Medulla oblongata (tissue), 1 donor: ENCODE measurements at regions not wholly inside any gene's neighbourhood (a gene's known extent, or its start where the extent isn't known, plus 50 kb on each side); places are given as distances from the start of the nearest gene placed in this dataset.

Source experiments
- DNase-seq: peaks from one replicate; pipeline ENCODE4 v3.0.0-alpha.2; 2015; ENCODE audit errors: extremely low spot score

DNA sequence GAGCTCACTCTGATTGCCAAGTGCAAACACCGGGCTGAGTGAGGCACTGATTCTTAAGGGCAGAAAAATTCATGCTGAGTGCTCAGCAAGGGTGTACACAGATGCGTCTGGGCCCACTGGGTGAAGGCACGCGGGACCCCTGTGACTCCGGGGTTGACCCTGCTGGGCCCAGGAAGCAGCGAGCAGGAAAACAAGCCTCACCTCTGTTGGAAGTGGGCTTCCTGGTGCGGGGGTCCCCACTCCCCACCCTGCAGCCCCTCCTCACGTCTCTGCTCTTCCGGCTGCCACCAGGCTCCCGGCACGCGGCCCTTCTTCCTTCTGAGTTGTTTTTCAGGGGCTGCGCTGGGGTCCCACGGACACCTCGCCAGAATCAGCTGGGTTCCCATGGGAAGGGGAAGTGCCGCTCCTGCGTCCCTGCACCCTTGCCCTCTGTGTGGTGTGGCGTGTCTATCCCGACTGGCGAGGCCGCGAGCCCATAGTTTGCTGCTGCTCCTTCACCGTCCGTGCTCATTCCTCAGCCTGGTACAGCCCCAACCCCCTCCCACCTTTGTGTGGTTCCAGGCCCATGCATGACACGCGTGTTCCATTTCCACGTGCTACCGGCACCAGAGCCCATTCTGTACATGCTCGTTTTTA is 80.6 kb upstream of the BHLHE23 start:
- DNase-seq, result no peak

DNA sequence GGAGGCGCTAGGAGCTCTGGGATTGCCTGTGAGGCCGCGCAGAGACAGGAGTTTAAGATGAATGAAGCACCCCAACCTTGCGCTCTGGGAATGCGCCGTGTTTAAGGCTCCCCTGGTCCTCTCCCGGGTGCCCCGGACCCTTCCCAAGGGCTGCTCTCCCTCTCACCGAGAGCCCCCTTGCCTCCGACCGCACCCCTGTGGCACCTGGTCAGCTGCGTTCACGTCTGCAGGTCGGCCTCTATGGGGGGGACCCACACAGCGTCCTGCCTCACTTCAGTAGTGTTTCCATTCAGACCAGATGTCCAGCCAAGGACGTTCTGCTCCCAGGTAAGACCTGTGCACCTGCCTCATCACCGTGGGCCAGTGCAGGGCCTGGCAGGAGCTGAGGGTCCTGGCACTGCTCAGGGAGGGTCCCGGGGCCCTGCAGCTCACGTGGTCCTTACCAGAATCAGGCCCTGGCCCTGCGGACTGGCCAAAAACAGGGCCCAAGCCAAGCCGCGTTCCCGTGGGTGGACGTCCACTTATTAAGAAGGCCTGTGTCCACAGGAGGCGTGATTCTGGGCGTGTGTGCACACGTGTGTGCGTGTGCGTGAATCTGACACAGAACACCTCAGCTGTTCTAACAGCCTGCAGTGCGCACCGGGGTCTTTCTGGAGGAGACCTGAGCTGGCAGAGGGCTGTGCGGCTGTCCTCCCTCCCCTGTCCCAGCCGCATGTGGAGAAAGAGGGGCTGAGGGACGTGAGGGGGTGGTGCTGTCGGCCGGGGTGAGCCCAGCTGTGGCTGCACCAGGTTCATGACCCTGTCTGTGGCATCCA is 79.9 kb upstream of the BHLHE23 start:
- DNase-seq, result no peak

DNA sequence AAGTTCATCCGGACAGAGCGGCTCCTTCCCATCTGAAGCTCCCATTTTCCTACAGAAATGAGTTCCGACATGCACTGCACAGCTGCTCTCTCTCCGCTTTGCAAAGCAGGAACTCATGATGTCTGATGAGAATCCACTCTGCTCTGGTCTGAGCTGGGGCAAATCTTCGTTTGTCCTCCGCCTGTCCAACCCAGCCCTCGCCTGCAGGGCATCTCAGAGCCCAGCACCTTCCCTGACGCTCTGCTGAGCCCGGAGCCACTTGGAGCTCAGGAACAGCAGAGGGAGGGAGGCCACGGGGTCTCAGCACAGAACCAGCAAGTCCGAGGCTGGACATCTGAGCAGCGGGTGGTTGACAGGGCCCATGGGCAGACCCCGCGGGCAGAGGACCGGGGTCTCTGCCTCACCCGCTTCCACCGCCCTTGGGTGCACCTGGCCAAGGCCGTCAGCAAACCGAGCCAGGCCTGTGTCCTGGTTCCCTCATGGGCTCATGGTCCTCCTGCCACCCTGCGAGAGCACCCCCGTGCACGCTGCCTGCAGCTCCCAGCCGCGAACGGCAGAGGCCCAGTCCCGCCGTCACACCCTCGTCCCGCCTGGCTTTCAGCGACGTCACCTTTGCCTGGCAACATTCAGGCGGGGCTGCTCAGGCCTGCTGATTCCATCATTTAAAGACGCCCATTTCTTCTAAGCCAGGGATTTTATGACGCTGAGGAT is 78.5 kb upstream of the BHLHE23 start:
- DNase-seq, result no peak

DNA sequence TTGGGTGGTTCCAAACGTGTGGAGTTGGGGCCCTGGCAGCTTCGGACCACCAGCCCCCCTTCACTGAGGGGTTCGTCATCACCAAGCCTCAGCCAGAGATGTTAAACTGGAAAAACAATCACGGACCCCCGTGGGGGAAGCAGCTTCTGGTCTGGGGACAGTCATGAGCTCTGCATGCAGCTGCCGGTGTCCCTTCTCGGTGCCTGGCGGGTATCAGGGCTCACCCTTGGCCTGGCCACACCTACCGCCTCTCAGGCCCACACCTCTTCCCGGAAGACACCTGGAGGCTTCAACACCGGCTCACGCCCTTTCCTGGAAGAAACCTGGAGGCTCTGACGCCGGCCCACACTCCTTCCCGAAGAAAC is 77.8 kb upstream of the BHLHE23 start:
- no peak for DNase-seq

DNA sequence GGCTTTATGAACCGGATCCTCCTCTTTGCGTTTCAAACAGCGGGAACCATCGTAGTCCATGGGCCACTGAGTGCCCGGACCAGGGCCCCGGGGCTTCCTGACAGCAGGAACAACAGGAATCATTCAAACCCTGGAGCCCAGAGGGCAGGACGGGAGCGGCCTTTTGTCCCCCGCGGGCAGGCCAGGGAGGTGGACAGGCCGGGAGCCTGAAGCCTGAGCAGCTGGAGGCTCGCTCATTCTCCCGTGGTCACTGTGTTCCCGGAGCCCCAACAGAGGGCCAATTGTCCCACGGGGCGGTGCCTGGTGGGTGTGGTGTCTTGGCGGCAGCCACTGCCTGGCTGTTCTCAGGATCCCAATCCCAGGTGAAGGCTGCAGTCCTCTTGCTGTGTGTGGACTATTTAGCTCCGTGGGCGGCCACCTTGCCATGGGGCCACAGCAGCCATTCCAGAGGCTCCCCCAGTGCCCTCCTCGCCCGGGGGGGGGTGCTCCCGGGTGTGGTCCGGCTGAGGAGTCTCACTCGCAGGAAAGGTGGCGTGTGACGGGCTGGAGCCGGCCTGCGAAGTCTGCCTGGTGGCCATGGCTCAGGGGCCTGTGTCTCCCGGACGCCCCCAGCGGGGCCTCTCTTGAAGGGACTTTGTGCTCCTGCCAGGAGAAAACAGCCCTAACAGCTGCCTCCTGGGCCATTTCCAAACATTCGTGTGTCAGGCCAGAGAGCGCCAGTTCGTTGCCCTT is 77.2 kb upstream of the BHLHE23 start:
- no peak for DNase-seq

DNA sequence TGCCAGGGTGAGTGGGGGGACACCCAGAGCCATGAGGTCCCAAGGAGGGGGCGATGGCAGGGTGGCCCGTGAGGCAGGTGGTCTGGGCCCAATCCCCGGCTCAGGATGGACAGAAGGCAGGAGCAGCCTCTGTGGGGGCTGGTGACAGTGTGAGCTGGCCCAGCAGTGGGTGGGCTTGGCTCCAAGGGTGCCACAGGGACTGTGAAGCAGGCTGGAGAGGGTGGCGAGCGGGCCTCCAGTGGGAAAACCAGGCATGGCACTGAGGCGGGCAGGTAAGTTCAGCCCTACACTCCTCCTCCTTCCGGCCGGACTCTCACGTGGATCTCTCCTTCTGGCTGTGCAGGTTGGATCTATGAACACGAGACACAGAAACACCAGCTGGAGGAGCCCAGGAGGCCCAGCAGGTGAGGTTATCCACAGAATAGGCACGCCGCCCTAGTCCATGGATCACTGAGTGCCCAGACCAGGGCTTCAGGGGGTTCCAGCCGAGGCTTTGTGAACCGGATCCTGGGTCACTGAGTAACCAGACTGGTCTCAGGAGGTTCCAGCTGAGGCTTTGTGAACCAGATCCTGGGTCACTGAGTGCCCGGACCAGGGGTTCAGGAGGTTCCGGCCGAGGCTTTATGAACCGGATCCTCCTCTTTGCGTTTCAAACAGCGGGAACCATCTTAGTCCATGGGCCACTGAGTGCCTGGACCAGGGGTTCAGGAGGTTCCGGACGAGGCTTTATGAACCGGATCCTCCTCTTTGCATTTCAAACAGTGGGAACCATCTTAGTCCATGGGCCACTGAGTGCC is 76.4 kb upstream of the BHLHE23 start:
- DNase-seq, result no peak

DNA sequence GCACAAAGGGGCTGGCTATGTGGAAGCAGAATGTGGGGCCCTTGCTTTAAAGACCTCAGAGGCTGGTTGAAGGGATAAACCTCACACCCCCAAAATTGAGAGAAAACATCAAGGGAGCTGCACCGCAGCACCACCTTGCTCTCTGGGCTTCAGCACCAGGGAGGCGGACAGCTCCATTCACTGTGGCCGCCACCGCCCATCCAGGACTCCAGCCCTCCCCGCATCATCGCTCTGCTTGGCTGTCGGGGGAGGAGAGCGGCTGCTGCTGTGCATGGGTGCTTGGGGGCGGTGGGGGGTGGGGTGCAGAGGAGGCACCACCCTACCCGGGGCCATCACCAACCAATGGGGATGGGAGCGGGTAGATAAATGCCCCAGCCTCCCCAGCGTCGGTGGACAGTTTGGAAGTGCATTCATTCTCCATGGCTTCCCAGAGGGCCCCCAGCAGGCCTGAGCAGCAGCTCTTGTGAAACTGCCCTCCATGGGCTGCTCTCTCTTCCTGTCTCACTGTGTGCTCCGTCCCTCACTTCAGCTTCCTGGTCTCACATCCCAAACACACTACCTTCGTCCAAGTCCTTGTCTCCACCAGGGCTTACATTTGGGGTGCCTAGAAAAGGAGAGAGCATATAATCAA is 75.7 kb upstream of the BHLHE23 start:
- no peak for DNase-seq

DNA sequence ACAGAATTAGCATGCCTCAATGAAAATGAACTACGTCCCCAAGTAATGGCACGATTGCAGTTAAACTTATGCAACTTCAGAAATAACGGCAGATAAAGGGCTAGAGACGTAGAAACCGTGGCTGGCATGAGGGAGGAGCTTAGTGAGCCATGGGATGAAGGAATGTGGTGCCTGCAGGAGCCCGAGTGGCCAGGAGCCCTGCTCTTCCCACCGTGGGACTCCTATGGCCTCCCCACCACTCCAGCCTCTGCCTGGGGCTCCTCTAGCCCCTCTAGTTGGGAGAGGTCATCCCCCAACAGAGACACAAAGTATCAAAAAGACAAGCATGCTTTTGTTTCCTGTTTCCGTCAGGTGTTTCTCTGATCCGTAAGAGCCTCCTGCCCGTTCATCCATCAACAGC is 75.1 kb upstream of the BHLHE23 start:
- no peak for DNase-seq

DNA sequence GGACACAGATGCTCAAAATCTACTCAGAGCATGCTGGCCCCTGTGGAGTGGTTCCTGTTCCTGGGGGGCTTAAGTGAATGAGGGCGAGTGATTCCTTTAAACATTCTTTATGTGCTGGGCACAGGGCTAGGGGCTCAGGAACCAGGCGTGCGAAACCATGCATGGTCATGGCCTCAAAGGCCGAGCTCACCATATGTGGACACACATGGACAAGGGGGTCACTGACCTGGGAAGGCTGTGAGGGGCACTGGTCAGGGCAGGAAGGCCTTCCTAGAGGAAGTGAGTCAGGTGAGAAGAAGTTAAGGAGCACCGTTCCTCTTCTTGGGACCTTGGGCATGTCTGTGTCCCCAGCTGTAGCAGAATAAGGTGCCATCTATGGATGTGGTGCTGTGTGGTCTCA is 74.6 kb upstream of the BHLHE23 start:
- no peak for DNase-seq

DNA sequence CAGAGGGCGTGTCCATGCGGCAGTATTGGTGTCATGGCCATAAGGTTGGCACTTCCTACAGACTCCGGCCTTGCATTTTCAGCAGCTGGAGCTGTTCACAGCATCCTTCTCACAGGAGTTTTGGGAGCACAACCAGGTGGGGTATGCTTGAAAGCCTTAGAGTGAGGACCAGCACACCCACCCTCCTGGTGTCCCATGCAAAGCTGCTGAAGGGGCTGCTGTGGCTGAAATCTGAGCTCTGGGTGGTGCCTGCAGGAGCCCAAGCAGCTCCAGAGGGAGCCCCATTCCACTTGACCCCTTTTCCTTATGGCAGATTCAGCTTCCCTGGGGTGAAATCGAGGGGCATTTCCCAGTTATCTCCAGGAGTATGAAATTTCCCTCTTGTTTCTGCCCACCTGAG is 74.0 kb upstream of the BHLHE23 start:
- no peak for DNase-seq

DNA sequence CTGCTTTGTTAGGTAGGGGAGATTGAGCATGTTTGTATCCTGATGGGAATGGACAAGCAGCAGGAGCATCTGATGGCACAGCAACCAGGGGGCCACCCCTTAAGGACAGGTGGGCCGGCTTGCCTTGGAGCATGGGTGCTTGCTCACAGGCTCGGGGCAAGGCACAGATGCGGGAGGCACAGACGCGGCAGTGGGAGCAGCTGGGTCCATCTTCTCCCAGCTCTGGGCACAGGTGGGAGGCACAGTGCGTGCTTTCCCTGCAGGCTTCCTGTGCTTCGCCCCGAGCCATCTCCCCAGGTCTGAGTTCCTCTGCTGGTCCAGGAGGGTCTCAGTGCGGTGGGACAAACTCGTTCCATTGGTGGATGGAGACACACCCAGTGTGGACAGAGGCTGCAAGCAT is 73.6 kb upstream of the BHLHE23 start:
- no peak for DNase-seq

DNA sequence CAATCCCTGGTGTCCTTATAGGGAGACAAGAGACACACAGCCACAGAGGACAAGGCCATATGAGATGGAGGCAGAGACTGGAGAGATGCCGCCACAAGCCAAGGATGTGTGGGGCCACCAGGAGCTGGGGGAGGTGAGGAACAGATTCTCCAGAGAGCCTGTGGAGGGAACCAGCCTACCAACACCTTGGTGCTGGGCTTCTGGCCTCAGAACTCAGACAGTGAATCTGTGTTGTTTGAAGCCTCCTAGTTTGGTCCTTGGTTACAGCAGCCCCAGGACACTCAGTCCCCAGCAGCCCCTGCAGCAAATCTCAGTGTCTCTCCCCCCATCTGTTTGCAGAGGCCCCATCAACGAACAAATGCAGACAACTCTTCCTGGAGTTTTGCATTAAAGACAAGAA is 73.2 kb upstream of the BHLHE23 start:
- no peak for DNase-seq

DNA sequence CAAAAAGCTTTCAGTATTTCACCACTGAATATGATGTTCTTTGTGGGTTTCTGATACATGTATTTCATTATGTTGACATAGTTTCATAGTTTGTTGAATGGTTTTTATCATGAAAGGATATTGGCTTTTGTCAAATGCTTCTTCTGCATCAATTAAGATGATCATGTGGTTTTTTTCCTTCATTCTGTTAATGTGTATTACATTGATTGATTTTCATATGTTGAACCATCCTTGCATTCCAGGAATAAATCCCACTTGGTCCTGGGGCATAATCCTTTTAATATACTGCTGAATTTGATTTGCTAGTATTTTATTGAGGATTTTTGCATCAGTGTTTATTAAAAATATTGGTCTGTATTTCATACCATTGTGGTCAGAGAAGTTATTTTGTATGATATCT is 70.9 kb upstream of the BHLHE23 start:
- no peak for DNase-seq

DNA sequence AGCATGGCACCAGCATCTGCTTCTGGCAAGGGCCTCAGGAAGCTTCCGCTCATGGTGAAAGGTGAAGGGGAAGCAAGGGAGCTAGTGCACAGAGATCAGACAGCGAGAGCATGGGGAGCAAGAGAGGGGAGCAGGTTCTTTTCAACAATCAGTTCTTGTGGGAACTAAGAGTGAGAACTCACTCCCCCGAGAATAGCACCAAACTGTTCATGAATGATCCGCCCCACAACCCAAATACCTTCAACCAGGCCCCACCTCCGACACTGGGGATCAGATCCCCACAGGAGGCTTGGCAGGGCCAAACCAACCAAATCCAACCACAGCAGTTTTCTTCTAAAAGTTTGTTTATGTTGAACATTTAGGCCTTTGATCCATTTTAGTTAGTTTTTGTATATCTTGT is 69.7 kb upstream of the BHLHE23 start:
- DNase-seq, result no peak

DNA sequence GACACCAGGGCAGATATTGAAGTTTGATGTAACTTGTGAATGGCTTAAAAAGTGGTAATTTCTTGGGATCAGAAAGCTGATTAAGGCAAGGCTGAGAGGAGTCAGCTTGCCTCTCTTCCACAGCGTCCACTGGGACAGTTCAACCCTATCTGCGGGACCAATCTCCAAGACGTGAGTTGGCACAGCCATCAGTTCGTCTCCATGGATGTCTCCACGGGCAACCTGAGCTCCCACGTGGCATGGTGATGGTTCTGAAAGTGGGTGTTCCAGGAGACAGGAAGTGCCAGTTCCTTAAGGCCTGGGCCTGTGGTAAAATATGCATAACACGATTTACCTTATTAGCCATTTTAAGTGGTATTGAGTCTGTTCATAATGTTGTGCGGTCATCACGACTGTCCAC is 67.9 kb upstream of the BHLHE23 start:
- DNase-seq, result no peak

DNA sequence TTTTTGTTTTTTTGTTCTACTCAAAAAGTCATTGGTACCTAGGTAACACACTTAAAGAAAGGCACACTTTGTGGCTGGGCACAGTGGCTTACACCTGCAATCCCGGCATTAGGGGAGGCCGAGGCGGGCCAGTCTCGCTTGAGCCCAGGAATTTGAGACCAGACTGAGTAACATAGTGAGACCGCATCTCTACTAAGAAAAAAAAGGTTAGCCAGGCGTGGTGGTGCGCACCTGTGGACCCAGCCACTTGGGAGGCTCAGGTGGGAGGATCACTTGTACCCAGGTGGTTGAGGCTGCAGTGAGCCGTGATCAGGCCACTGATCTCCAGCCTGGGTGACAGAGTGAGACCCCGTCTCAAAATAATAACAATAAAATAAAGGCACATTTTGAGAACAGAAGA is 67.4 kb upstream of the BHLHE23 start:
- DNase-seq, result no peak

DNA sequence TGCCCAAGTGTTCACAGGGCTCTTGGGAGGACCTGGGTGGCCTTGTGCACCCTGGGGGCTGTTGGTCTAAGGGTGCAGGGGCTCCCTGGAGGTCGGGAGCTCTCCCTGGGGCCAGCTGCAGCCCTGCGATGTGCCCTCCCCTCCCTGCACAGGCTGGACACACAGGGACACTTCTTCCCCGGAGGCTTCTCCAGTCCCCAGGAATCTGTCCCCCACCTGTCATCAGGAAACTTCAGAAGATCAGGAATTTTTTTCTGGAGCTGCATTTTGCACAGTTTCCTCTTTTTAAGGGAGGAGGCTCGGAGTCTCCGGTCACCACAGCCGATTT is 66.9 kb upstream of the BHLHE23 start:
- DNase-seq, result no peak

DNA sequence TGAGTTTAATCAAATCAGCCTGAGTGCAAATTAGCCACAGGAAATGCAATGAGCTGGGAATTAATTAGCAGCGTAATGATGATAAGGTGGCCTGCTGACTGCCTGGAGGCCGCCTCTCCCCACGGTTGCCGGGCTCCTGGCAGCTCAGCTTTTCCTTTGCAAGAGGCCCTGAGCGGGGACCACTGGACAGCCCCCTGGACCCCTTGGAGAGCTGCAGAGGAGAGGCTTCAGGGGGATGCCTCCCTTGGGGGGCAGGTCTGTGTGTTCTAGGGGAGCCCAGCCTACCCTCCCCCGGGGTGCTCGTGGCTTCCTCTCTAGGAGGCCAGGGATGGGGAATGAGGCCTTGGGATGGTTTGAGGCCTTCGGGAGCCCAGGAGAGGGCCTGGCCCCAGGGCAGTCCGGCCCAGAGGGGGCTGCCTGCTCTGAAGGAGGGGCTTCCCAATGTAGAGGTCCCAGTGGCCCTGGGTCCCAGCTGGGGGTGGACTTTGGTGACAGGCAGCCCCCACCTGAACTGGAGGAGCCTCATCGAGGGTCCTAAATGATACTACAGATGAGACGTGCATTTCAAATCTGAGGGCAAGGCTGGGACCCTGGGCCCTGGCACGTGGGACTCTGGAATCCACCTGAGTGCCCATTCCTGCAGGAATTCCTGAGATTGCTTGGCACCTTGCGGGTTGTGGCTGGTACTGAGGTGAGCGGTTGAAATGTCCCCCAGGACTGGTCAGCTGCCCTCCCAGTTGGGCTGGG is 66.4 kb upstream of the BHLHE23 start:
- DNase-seq, result no peak

DNA sequence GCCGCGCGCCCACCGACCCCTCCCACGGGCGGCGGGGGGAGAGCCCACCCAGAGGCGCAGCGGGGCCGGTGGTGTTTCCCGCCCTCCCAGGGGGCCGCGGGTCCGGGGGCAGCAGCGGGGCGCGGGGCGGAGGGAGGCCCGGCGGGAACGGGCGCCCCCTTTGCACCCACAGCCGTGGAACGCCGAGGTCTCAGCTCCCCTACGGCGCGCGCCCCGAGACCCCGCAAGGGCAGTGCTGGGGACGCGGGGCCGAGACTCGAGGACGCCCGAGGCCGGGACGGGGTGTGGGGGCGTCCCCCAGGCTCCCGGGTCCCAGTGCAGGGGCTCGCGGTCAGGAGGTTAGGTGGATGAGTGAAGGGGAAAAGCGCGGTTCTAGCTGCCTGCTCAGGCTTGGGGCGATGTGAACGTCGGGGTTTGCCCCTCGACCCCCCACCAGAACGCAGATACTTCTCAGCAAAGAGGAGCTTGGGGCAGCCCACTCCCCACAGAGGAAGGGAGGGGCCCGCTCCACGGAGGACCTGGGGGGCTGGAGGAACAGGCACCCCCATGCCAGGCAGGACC is 65.5 kb upstream of the BHLHE23 start:
- no peak for DNase-seq

DNA sequence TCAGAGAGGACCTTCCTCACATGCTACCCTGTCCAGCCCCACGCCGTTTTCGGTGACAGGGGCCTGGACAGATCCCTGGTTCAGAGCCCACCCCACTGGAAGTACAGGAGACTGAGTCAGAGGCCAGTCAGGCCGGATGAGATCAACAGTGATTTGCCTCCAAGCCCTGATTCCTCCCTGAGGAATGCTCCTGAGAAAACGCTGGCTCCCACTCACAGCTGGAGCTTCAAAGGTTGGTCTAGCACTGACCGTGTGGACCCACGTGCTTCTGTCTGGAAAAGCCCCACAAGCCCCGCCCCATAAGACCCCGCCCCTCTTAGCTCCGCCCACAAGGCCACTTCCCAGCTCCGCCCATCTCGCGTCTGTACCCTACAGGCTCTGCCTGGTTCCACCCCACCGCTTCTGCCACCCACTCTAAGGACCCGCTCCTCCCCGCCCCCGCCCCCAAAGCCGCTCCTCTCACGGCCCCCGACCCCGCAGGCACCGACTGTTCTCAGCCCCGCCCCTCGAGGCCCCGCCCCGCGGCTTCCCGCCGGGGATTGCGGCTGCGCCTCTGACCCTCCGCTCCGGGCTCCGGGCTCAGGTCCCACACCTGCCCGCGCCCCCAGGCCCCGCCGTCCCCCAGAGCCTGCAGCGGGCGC is 64.9 kb upstream of the BHLHE23 start:
- DNase-seq, result no peak
